ENCODE measurements at regions not wholly inside any gene's neighbourhood (a gene's known extent, or its start where the extent isn't known, plus 50 kb on each side); places are given as distances from the start of the nearest gene placed in this dataset.

DNA sequence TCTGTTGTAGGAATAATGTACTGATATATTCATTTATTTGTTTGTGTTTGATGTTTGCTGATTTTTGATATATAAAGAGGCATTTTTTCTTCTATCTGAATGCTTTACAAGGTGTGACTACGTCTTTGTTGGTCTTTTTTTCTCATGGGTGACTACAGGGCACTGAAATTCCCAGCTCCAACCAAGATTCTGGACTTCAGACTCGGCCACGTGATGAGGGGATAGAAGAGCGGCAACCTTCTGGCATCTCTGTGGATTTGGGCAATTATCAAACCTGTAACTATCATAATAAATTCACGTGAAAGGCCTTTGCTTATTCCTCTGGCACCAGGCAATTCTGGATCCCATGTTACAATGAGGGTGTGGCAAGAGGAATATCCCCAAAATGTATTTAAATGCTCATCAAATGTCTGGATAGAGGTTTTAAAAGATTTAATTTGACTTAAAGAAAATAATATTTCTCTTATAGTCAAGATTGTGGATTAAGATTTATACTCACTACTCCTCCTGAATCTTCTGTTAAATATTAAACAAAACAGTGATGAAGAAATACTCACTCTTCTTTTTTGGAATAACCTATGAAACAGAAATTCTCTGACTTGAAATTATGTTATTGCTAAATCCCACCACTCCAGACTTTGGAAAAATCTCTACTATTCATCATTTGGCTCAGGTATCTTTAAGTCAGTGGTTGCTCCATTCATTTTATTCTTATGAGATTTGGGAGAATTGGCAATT lies 276.3 kb downstream of the GPR37 start:
- H3K27ac ChIP-seq (ENCODE audit: low read depth in 2 of 2, low read length in 1 of 2): no peak overlapping the region
- 50% methylated on average over 5 of the region's 5 CpGs for WGBS (ENCODE audit: low lambda C conversion rate)
- ChIA-PET CTCF (interaction anchor here (1.2 kb wide), 1 partner anchor 179 kb away, joined by 3 read pairs; no protein-coding TSS in a partner anchor), POLR2A (no interaction called here)
- no peaks in the 10 kb centered on the region for H4K20me1 ChIP-seq (ENCODE audit: insufficient read depth)
- no peaks in the 10 kb centered on the region; a peak in 1 of 4 replicates for H3K4me1 ChIP-seq (ENCODE audit: control insufficient read depth in 1 of 2, insufficient read depth in 2 of 2, low read depth in 1 of 2, low read length in 1 of 2)
- H3K79me2 ChIP-seq (ENCODE audit: insufficient read depth): no peaks in the 10 kb centered on the region
- no peak overlapping the region for H3K9ac ChIP-seq
- H3K9me2 ChIP-seq: no peaks in the 10 kb centered on the region
- TF ChIP-seq POLR2AphosphoS5 (IDR thresholded peaks at IDR 0.05; ENCODE audit: low read depth, low read length): no peak
- no peak for TF ChIP-seq FOSL2 (IDR thresholded peaks at IDR 0.05; ENCODE audit: borderline replicate concordance, low read depth)
- TF ChIP-seq EP300 (IDR thresholded peaks at IDR 0.05; ENCODE audit: borderline replicate concordance in 1 of 2, low read depth in 1 of 2, low read length in 1 of 2): no peak
- no peak for TF ChIP-seq RCOR1 (IDR thresholded peaks at IDR 0.05; ENCODE audit: low read length)
- no peak for TF ChIP-seq ELF1 (IDR thresholded peaks at IDR 0.05)
- no peak for TF ChIP-seq TAF1 (IDR thresholded peaks at IDR 0.05; ENCODE audit: borderline replicate concordance, low read depth, low read length)
- no peak for TF ChIP-seq EZH2phosphoT487 (IDR thresholded peaks at IDR 0.05; ENCODE audit: borderline replicate concordance, low read depth)
- TF ChIP-seq TCF12 (IDR thresholded peaks at IDR 0.05): no peak
- H3K36me3 ChIP-seq (replicated peaks in 1 of 2; ENCODE audit: control insufficient read depth in 1 of 2, insufficient read depth in 2 of 2, low read length in 1 of 2): no peaks in the 10 kb centered on the region
- H3K27me3 ChIP-seq (ENCODE audit: insufficient read depth): no peaks in the 10 kb centered on the region
- H3K4me2 ChIP-seq: no peak overlapping the region
- H3F3A ChIP-seq (replicated peaks; ENCODE audit: insufficient read depth): no peaks in the 10 kb centered on the region
- no peak for DNase-seq
- no peaks in the 10 kb centered on the region for H3K9me3 ChIP-seq
- peak overlapping the region; percentile 8; the same call in 1 of the 2 replicates for H2AFZ ChIP-seq (ENCODE audit: low read depth)
- no peak overlapping the region for H3K4me3 ChIP-seq (ENCODE audit: low read depth in 2 of 2, low read length in 1 of 2)

DNA sequence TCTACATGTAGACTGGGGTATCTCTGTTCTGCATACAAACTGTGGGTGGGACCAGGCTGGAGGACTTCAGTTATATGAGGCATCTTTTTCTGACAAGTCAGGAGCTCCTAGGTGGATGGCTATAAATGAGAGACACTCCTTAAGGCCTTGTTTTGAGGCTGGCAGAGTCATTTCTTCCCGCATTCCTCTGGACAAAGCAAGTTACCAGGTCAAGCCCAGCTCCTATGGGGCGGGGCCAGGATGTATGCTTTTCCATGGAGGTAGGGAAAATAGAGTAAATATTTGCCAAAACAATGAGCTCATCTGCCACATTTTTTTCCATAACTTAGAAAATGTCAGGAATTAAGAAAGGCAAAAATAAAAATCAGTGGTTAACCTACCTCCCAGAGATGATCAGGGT lies 283.4 kb downstream of the GPR37 start:
- Histone ChIP-seq H3K9ac (no peak overlapping the region), H2AFZ (ENCODE audit: low read depth) (no peak overlapping the region), H3K79me2 (ENCODE audit: insufficient read depth) (no peaks in the 10 kb centered on the region), H4K20me1 (ENCODE audit: insufficient read depth) (no peaks in the 10 kb centered on the region), H3F3A (replicated peaks; ENCODE audit: insufficient read depth) (no peaks in the 10 kb centered on the region), H3K27ac (ENCODE audit: low read depth in 2 of 2, low read length in 1 of 2) (no peak overlapping the region), H3K4me1 (ENCODE audit: control insufficient read depth in 1 of 2, insufficient read depth in 2 of 2, low read depth in 1 of 2, low read length in 1 of 2) (no peaks in the 10 kb centered on the region), H3K4me3 (ENCODE audit: low read depth in 2 of 2, low read length in 1 of 2) (no peak overlapping the region), H3K36me3 (replicated peaks in 1 of 2; ENCODE audit: control insufficient read depth in 1 of 2, insufficient read depth in 2 of 2, low read length in 1 of 2) (no peaks in the 10 kb centered on the region), H3K4me2 (no peak overlapping the region), H3K9me2 (no peaks in the 10 kb centered on the region), H3K27me3 (ENCODE audit: insufficient read depth) (no peaks in the 10 kb centered on the region), H3K9me3 (no peaks in the 10 kb centered on the region)
- DNase-seq: no peak
- ChIA-PET CTCF (no interaction called here), POLR2A (no interaction called here)
- no peak for TF ChIP-seq IRF3 (IDR thresholded peaks at IDR 0.05; ENCODE audit: low read depth, low read length)
- TF ChIP-seq, protein P1, sequence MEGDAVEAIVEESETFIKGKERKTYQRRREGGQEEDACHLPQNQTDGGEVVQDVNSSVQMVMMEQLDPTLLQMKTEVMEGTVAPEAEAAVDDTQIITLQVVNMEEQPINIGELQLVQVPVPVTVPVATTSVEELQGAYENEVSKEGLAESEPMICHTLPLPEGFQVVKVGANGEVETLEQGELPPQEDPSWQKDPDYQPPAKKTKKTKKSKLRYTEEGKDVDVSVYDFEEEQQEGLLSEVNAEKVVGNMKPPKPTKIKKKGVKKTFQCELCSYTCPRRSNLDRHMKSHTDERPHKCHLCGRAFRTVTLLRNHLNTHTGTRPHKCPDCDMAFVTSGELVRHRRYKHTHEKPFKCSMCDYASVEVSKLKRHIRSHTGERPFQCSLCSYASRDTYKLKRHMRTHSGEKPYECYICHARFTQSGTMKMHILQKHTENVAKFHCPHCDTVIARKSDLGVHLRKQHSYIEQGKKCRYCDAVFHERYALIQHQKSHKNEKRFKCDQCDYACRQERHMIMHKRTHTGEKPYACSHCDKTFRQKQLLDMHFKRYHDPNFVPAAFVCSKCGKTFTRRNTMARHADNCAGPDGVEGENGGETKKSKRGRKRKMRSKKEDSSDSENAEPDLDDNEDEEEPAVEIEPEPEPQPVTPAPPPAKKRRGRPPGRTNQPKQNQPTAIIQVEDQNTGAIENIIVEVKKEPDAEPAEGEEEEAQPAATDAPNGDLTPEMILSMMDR (IDR thresholded peaks at IDR 0.05): no peak
- TF ChIP-seq JUND (IDR thresholded peaks at IDR 0.05): no peak
- no peak for TF ChIP-seq FOXM1 (IDR thresholded peaks at IDR 0.05; ENCODE audit: low read depth)
- TF ChIP-seq, protein P2, sequence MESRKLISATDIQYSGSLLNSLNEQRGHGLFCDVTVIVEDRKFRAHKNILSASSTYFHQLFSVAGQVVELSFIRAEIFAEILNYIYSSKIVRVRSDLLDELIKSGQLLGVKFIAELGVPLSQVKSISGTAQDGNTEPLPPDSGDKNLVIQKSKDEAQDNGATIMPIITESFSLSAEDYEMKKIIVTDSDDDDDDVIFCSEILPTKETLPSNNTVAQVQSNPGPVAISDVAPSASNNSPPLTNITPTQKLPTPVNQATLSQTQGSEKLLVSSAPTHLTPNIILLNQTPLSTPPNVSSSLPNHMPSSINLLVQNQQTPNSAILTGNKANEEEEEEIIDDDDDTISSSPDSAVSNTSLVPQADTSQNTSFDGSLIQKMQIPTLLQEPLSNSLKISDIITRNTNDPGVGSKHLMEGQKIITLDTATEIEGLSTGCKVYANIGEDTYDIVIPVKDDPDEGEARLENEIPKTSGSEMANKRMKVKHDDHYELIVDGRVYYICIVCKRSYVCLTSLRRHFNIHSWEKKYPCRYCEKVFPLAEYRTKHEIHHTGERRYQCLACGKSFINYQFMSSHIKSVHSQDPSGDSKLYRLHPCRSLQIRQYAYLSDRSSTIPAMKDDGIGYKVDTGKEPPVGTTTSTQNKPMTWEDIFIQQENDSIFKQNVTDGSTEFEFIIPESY (IDR thresholded peaks at IDR 0.05; ENCODE audit: borderline replicate concordance, low read depth): no peak
- WGBS (ENCODE audit: low lambda C conversion rate): 45% methylated on average over 2 of the region's 2 CpGs

Data from SK-N-SH (cell line).